Activated CD4-positive, CD25-positive, alpha-beta regulatory T cell treated with anti-CD3 and anti-CD28 coated beads, Interleukin-2, amount 50 U/mL, for 24 hours (primary cell): ENCODE measurements at regions not wholly inside any gene's neighbourhood (a gene's known extent, or its start where the extent isn't known, plus 50 kb on each side); places are given as distances from the start of the nearest gene placed in this dataset.

Experiments used
- ATAC-seq, 2 donors: fragments of 150-1000 bp; cut with Tn5 transposase; one replicate each; pipeline ENCODE4 v1.10.0; 2021; ENCODE audit warnings: mild to moderate bottlenecking in 1 of 2, moderate library complexity in 1 of 2

DNA sequence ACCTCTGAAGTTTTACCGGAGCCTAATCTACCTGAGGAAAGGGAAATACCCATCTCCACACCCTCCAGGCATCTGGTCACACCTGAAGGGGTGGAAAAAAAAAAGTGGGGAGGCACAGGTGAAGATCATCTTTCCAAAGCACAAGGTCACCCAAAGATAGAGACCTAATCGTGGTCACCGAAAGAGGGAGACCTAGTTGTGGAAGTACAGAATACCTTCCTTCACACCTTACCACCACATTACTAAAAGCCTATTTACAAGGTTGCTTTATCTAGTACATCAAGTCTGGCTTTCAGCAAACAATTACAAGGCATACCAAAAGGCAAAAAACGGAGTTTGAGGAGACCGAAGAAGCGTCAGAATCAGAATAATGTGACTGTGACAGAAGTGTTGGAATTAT, 110.0 kb upstream of the ARPP21 start:
- no peak for ATAC-seq

GRCh38 chr3:35537265-35537664, 102.1 kb upstream of the ARPP21 start:
- no peak for ATAC-seq

- ATAC-seq, result no peak
These were observed 94.3 kb upstream of the ARPP21 start for GRCh38 chr3:35544976-35545375.

DNA sequence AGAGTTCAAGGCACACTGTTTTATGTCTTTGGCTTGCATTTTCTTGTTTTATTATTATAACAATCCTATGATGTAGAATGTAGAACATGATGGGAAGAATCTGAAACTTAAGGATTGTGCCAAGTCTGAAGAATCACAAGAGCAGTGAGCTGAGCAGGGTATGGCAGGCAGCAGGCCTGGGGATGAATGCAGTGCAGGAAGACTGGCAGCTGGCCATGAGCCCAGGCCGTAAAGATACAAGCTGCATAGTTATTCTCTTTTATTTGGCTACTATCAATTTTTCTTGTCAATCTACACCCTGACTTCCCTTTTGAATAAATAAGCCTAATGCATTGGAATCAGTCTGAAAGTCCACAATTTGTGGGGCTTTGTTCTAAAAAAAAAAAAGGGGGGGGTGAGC, 89.6 kb upstream of the ARPP21 start:
- no peak for ATAC-seq

DNA sequence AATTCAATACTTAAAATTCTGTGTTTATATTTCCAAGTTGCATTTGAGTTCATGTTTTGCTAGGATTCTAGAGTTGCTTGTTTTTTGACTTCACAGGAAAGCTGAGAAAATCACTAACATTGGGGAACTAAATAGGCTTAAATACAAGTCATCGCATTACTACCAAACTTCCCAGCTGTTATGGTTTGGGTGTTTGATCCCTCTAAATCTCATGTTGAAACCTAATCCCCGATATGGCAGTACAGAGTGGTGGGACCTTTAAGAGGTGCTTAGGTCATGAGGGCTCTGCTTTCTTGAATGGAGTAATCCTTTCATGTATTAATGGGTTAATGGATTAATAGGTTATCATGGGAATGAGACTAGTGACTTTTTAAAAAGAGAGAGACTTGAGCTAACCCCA, 77.2 kb upstream of the ARPP21 start:
- no peak for ATAC-seq

- no peak for ATAC-seq
These were observed 74.3 kb upstream of the ARPP21 start for GRCh38 chr3:35565048-35565447.
